SU-DHL-6 (cell line): ENCODE measurements at regions not wholly inside any gene's neighbourhood (a gene's known extent, or its start where the extent isn't known, plus 50 kb on each side); places are given as distances from the start of the nearest gene placed in this dataset.
"Not testable (repeated sequence)": the region's sequence is repeated elsewhere in the genome, so short reads cannot be mapped to it uniquely, and the experiment has no call there.

Source experiments
- CTCF ChIP-seq: fragments of 200-600 bp; sonication (generic); IDR thresholded peaks from one replicate; pipeline ENCODE4 v1.5.1; 2017; ENCODE audit warnings: antibody characterized with exemption, mild to moderate bottlenecking, low read length, moderate library complexity; ENCODE audit not compliant: insufficient read depth, poor library complexity, severe bottlenecking
- EZH2phosphoT487 ChIP-seq: fragments of 200-600 bp; sonication (generic), shearing (Covaris generic); conservative IDR thresholded peaks from 2 replicates; pipeline ENCODE4 v1.6.1; 2018; ENCODE audit warnings: mild to moderate bottlenecking, antibody characterized with exemption, low read length, moderate library complexity, mixed read lengths

- TF ChIP-seq CTCF, EZH2phosphoT487: not testable (repeated sequence)
Measured at GRCh38 chr4:167877826-167878225, 214.5 kb upstream of the ANXA10 start.
